GM12878 (cell line): ENCODE measurements at regions not wholly inside any gene's neighbourhood (a gene's known extent, or its start where the extent isn't known, plus 50 kb on each side); places are given as distances from the start of the nearest gene placed in this dataset.
"Not testable (repeated sequence)": the region's sequence is repeated elsewhere in the genome, so short reads cannot be mapped to it uniquely, and the experiment has no call there.

Experiments
- ATAC-seq: fragments of 200-7000 bp; cut with Tn5 transposase; 3 replicates; pipeline ENCODE4 v1.9.1; 2020; ENCODE audit warnings: mild to moderate bottlenecking, moderate library complexity
- BruUV-seq: library from RNA; stranded (reverse); fragments of 400-500 nt; replicated peaks from 2 replicates; lab custom pipeline; 2021; lab: Mats Ljungman, UMichigan
- CTCF ChIA-PET: fragments of 300-600 bp; sonication (Branson Sonifier 250); formaldehyde crosslinking; extraction: SDS; loops from one replicate; lab custom pipeline; 2021; ENCODE audit warnings: inconsistent platforms; lab: Yijun Ruan, JAX
- POLR2A ChIA-PET: fragments of 350-600 bp; formaldehyde crosslinking; extraction: SDS; loops from one replicate; lab custom pipeline; 2021; ENCODE audit warnings: inconsistent platforms; lab: Charles Lee
- RAD21 ChIA-PET: fragments of 300-600 bp; sonication (Branson Sonifier 250); formaldehyde crosslinking; loops from one replicate; lab custom pipeline; 2023; ENCODE audit warnings: antibody characterized with exemption; ENCODE audit not compliant: unreplicated experiment; lab: Charles Lee
- SMC1A ChIA-PET: fragments of 300-600 bp; sonication (Branson Sonifier 250); formaldehyde crosslinking; loops from one replicate; lab custom pipeline; 2023; ENCODE audit not compliant: unreplicated experiment, uncharacterized antibody; lab: Charles Lee
- DNase-seq: peaks from one replicate; pipeline ENCODE4 v3.0.0-alpha.2; 2011; ENCODE audit warnings: low read depth, low spot score
- FAIRE-seq: peaks from 3 replicates; lab custom pipeline; 2011; peaks lifted over from hg19 to GRCh38; lab: Jason Lieb, UNC
- H2AFZ ChIP-seq: 2 replicates; pipeline ENCODE4 v1.6.0; 2011; ENCODE audit warnings: low read depth, low read length, control low read depth; ENCODE audit not compliant: control insufficient read depth
- H3K27ac ChIP-seq: 2 replicates; pipeline ENCODE4 v1.5.1; 2011; ENCODE audit warnings: control low read depth; ENCODE audit not compliant: control insufficient read depth, insufficient read depth
- H3K27me3 ChIP-seq, 2 experiments: replicated peaks in 1 of 2; 2 replicates each; pipeline versions ENCODE4 v1.6.0 to v1.6.1; 2011; ENCODE audit warnings: low read length in 1 of 2; ENCODE audit not compliant: control insufficient read depth in 2 of 2, insufficient read depth in 2 of 2
- H3K36me3 ChIP-seq, 2 experiments: 2 replicates each; pipeline ENCODE4 v1.5.1; 2011; ENCODE audit warnings: low read length in 1 of 2; ENCODE audit not compliant: control insufficient read depth in 2 of 2, insufficient read depth in 2 of 2
- H3K4me1 ChIP-seq: 2 replicates; pipeline ENCODE4 v1.6.1; 2011; ENCODE audit warnings: mild to moderate bottlenecking, low read length, moderate library complexity, mixed read lengths; ENCODE audit not compliant: control insufficient read depth, insufficient read depth
- H3K4me2 ChIP-seq: 2 replicates; pipeline ENCODE4 v1.6.0; 2011; ENCODE audit warnings: control low read depth; ENCODE audit not compliant: control insufficient read depth, insufficient read depth
- H3K4me3 ChIP-seq: fragments of 200-600 bp; sonication (generic); 2 replicates; pipeline ENCODE4 v1.5.1; 2016
- H3K79me2 ChIP-seq: 2 replicates; pipeline ENCODE4 v1.6.0; 2011; ENCODE audit warnings: low read length; ENCODE audit not compliant: control insufficient read depth, insufficient read depth
- H3K9ac ChIP-seq: 2 replicates; pipeline ENCODE4 v1.8.0; 2011; ENCODE audit warnings: low read length, control low read depth, mixed read lengths; ENCODE audit not compliant: control insufficient read depth, insufficient read depth
- H3K9me3 ChIP-seq: replicated peaks from 3 replicates; pipeline ENCODE4 v1.5.1; 2011; ENCODE audit warnings: mild to moderate bottlenecking, low read length; ENCODE audit not compliant: control insufficient read depth, insufficient read depth
- H4K20me1 ChIP-seq: 2 replicates; pipeline ENCODE4 v1.6.0; 2011; ENCODE audit not compliant: control insufficient read depth, insufficient read depth
- ATF7 ChIP-seq: fragments of 450-650 bp; IDR thresholded peaks from 2 replicates; pipeline ENCODE4 v1.6.1; 2016; ENCODE audit warnings: low read depth, mild to moderate bottlenecking
- BACH1 ChIP-seq: fragments of 450-650 bp; IDR thresholded peaks from 2 replicates; pipeline ENCODE4 v1.6.1; 2017; ENCODE audit warnings: mild to moderate bottlenecking, borderline replicate concordance
- WGBS: methylation state at CpG from one replicate; pipeline ENCODE4 v1.1.6; 2016; ENCODE audit warnings: low lambda C conversion rate; ENCODE audit not compliant: insufficient replicate concordance, insufficient coverage; ENCODE audit errors: missing lambda C conversion rate; 5-methylcytosine and 5-hydroxymethylcytosine counted together
- in situ Hi-C: fragments of 300-500 bp; cut with MboI; formaldehyde crosslinking; loops from 9 replicates; pipeline ENCODE4 v1.14.3; 2018; ENCODE audit warnings: mixed read lengths
- intact Hi-C: fragments of 100-400 bp; cut with micrococcal nuclease; formaldehyde crosslinking; loops from one replicate; pipeline ENCODE4 v1.14.2; 2022; ENCODE audit not compliant: unreplicated experiment
- TF ChIP-seq, protein P1 (sequence below): fragments of 450-650 bp; conservative IDR thresholded peaks from 2 replicates; pipeline ENCODE4 v1.6.1; 2017; ENCODE audit warnings: mild to moderate bottlenecking, moderate library complexity
- TF ChIP-seq, protein P2 (sequence below): fragments of 450-650 bp; IDR thresholded peaks from 2 replicates; pipeline ENCODE4 v1.6.1; 2017; ENCODE audit warnings: low read depth, mild to moderate bottlenecking, moderate library complexity
- TF ChIP-seq, protein P3 (sequence below): IDR thresholded peaks from 2 replicates; pipeline ENCODE4 v1.6.1; 2012; ENCODE audit warnings: improper control_type of control experiment, low read depth, low read length; ENCODE audit not compliant: insufficient replicate concordance

DNA sequence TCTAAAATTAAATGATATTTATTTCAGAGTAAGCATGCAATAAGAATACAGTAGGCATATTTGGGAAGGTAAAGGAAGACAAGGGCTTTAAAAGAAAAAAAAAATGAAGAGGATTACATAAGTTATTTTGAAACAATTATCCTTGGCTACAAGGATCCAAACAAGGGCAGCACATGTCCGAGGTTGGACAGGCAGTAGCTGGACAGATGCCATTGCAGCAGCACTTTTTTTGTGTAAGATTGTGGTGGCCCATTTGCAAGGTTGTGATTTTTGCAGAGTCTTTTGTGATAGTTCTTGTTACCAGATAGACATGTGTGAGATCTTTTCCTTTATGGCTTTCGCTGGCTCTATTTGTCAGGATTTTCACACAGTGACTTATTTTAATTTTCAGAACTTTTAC lies 89.4 kb upstream of the COG2 start (continued):
- TF ChIP-seq, protein P1, sequence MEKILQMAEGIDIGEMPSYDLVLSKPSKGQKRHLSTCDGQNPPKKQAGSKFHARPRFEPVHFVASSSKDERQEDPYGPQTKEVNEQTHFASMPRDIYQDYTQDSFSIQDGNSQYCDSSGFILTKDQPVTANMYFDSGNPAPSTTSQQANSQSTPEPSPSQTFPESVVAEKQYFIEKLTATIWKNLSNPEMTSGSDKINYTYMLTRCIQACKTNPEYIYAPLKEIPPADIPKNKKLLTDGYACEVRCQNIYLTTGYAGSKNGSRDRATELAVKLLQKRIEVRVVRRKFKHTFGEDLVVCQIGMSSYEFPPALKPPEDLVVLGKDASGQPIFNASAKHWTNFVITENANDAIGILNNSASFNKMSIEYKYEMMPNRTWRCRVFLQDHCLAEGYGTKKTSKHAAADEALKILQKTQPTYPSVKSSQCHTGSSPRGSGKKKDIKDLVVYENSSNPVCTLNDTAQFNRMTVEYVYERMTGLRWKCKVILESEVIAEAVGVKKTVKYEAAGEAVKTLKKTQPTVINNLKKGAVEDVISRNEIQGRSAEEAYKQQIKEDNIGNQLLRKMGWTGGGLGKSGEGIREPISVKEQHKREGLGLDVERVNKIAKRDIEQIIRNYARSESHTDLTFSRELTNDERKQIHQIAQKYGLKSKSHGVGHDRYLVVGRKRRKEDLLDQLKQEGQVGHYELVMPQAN, result no peak
- TF ChIP-seq ATF7, result no peak
- no peak for TF ChIP-seq BACH1
- TF ChIP-seq, protein P2, sequence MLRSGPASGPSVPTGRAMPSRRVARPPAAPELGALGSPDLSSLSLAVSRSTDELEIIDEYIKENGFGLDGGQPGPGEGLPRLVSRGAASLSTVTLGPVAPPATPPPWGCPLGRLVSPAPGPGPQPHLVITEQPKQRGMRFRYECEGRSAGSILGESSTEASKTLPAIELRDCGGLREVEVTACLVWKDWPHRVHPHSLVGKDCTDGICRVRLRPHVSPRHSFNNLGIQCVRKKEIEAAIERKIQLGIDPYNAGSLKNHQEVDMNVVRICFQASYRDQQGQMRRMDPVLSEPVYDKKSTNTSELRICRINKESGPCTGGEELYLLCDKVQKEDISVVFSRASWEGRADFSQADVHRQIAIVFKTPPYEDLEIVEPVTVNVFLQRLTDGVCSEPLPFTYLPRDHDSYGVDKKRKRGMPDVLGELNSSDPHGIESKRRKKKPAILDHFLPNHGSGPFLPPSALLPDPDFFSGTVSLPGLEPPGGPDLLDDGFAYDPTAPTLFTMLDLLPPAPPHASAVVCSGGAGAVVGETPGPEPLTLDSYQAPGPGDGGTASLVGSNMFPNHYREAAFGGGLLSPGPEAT, result no peak
- TF ChIP-seq, protein P3, sequence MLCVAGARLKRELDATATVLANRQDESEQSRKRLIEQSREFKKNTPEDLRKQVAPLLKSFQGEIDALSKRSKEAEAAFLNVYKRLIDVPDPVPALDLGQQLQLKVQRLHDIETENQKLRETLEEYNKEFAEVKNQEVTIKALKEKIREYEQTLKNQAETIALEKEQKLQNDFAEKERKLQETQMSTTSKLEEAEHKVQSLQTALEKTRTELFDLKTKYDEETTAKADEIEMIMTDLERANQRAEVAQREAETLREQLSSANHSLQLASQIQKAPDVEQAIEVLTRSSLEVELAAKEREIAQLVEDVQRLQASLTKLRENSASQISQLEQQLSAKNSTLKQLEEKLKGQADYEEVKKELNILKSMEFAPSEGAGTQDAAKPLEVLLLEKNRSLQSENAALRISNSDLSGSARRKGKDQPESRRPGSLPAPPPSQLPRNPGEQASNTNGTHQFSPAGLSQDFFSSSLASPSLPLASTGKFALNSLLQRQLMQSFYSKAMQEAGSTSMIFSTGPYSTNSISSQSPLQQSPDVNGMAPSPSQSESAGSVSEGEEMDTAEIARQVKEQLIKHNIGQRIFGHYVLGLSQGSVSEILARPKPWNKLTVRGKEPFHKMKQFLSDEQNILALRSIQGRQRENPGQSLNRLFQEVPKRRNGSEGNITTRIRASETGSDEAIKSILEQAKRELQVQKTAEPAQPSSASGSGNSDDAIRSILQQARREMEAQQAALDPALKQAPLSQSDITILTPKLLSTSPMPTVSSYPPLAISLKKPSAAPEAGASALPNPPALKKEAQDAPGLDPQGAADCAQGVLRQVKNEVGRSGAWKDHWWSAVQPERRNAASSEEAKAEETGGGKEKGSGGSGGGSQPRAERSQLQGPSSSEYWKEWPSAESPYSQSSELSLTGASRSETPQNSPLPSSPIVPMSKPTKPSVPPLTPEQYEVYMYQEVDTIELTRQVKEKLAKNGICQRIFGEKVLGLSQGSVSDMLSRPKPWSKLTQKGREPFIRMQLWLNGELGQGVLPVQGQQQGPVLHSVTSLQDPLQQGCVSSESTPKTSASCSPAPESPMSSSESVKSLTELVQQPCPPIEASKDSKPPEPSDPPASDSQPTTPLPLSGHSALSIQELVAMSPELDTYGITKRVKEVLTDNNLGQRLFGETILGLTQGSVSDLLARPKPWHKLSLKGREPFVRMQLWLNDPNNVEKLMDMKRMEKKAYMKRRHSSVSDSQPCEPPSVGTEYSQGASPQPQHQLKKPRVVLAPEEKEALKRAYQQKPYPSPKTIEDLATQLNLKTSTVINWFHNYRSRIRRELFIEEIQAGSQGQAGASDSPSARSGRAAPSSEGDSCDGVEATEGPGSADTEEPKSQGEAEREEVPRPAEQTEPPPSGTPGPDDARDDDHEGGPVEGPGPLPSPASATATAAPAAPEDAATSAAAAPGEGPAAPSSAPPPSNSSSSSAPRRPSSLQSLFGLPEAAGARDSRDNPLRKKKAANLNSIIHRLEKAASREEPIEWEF, result no peak
- TF ChIP-seq, all 136 proteins: peak for 0

DNA sequence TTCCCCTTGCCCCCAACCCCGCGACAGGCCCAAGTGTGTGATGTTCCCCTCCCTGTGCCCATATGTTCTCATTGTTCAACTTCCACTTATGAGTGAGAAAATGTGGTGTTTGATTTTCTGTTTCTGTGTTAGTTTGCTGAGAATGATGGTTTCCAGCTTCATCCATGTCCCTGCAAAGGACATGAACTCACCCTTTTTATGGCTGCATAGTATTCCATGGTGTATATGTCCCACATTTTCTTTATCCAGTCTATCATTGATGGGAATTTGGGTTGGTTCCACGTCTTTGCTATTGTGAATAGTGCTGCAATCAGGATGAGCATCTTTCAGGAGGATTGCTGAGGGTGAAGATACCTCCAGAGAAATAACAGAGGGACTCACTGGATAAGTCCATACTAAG lies 91.3 kb upstream of the COG2 start:
- FAIRE-seq, result not testable (repeated sequence)

More for the DNA sequence above, 91.3 kb upstream of the COG2 start:
- DNase-seq, BruUV-seq, H2AFZ ChIP-seq, H3K4me1 ChIP-seq, ATAC-seq, H4K20me1 ChIP-seq, CTCF ChIA-PET, H3K9me3 ChIP-seq, H3K36me3 ChIP-seq, POLR2A ChIA-PET, H3K27ac ChIP-seq, H3K27me3 ChIP-seq, SMC1A ChIA-PET, H3K4me3 ChIP-seq, intact Hi-C loops, RAD21 ChIA-PET, H3K79me2 ChIP-seq, H3K9ac ChIP-seq, in situ Hi-C loops, H3K4me2 ChIP-seq: not testable (repeated sequence)
- 52% methylated on average over 3 of the region's 3 CpGs for WGBS
